Ectodermal cell (in vitro differentiated cells): ENCODE measurements at regions not wholly inside any gene's neighbourhood (a gene's known extent, or its start where the extent isn't known, plus 50 kb on each side); places are given as distances from the start of the nearest gene placed in this dataset.

Experiments
- H3K27ac ChIP-seq: 2 replicates; pipeline ENCODE4 v1.7.0; 2013; ENCODE audit warnings: mild to moderate bottlenecking, low read depth, low read length; ENCODE audit not compliant: insufficient read depth, poor library complexity, severe bottlenecking
- H3K27me3 ChIP-seq: 2 replicates; pipeline ENCODE4 v1.7.0; 2013; ENCODE audit warnings: mild to moderate bottlenecking, low read length; ENCODE audit not compliant: insufficient read depth, control insufficient read depth, poor library complexity, severe bottlenecking
- H3K36me3 ChIP-seq: one replicate; pipeline ENCODE4 v1.7.0; 2013; ENCODE audit warnings: low read length; ENCODE audit not compliant: control insufficient read depth, insufficient read depth
- H3K4me1 ChIP-seq: one replicate; pipeline ENCODE4 v1.7.0; 2013; ENCODE audit warnings: low read length; ENCODE audit not compliant: control insufficient read depth, insufficient read depth
- H3K4me3 ChIP-seq: 2 replicates; pipeline ENCODE4 v1.7.0; 2013; ENCODE audit warnings: low read depth, low read length, control low read depth; ENCODE audit not compliant: insufficient read depth
- H3K9me3 ChIP-seq: 2 replicates; pipeline ENCODE4 v1.7.0; 2013; ENCODE audit warnings: mild to moderate bottlenecking, low read length, moderate library complexity; ENCODE audit not compliant: control insufficient read depth
- WGBS, 2 experiments: methylation state at CpG; one replicate each; pipeline ENCODE4 v1.1.7; 2013; ENCODE audit warnings: missing lambda C conversion rate in 2 of 2; 5-methylcytosine and 5-hydroxymethylcytosine counted together

DNA sequence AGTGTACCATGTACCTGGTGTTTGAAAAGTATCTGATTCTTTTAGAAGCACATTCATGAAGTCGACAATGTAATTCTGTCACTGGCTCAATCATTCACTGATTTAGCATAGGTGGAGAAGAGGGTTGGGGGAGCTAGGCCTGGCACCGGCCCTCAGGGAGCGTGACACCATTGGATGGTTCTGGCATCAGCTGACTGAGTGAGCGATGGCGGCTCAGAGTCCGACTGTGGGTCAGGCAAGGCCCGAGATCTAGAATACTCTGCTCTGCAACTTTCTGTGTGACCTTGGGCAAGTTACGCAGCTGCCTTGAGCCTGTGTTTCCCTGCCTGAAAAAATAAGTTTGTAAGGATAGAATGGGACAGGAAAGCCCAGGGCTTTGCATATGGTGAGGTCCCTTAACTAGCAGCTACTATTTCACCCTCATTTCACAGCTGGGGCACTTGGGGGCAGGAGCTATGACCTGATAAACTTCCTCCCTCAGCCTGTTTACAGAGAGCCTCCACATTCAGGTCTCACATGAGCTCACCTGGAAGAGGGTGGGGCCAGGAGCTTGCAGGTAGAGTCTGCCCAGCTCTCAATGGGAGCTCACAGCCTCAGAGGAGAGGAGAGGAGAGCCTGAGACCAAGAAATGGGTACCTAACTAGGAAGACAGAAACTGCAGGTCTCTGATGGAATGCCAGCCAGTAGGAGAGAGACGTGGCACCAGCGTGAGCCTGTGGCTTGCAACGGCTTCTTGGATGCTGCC, 153.7 kb upstream of the TLE3 start:
- Histone ChIP-seq H3K4me3 (no peak overlapping the region), H3K9me3 (no peaks in the 10 kb centered on the region), H3K4me1 (peaks cover 20% of the 10 kb centered on the region), H3K27ac (no peak overlapping the region), H3K36me3 (no peaks in the 10 kb centered on the region), H3K27me3 (no peaks in the 10 kb centered on the region)
- WGBS, 2 experiments: 94 to 95% methylated on average over 11 of the region's 11 CpGs

DNA sequence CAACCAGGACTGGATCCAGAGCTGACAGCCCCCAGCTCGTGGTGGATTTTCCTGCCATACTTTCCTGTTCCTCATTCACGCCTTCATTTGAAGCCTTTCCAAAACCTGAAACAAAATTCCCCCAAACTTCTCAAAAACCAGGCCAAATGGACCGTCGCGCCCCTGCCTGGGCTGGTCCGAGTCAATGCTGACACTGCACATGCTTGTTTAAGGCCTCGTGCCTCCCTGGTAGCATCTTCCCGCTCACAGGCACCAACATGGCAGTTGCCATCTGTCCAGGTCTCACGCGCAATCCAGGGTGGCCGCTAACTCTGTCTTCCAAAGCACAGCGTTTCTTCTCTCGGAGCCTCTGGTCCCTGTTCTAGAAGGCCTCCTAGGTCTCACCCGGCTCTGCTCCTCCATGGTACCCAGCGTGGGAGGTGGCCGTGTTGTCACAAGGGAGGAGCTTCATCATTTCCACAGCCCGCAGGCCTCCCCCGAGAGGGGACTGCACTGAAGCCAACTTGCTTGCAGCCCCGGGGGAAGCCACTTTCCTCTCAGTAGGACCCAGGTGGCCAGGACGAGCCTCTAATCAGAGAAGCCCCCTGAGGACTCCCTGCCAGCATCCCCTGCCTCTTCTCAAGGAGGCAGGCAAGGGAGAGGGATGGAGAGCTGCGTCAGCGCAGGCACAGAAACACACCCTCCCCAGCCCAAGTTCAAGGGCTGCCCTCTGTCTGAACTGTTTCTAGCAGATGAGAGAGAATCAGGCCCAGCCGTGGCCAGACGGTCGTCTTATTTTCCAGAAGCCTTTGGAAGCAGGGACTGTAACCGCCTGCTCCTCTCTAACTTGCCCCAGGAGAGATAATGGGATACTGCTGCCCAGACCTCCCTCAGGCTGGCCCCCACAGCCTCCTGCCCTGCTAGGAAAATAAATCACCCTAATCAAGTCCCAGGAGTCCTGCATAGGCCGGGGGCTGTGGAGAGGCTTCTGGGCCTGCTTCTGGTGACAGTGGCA, 152.8 kb upstream of the TLE3 start:
- no peak overlapping the region for H3K27ac ChIP-seq
- no peaks in the 10 kb centered on the region for H3K36me3 ChIP-seq
- H3K4me3 ChIP-seq: no peak overlapping the region
- no peaks in the 10 kb centered on the region for H3K27me3 ChIP-seq
- no peaks in the 10 kb centered on the region for H3K9me3 ChIP-seq
- peaks cover 20% of the 10 kb centered on the region for H3K4me1 ChIP-seq
- 90% methylated on average over 27 of the region's 27 CpGs for WGBS, 2 experiments

DNA sequence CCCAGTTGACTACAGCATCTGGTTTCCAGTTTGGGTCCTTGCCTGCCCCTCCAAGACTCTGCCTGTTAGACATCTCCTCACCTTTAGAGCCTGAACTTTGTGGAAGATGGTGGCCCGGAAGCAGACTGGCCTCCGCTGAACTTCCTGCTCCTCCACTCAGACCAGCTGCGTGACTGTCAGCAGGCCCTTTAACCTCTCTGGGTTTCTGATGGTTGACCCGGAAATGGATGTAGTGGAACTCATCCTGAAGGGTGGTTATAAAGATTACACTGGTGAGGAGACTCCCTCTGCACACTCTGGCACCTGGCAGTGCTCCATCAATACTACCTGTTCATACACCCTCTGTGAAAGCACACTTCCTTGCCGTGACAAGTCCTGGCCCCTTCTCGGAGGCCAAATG, 151.9 kb upstream of the TLE3 start:
- Histone ChIP-seq H3K4me1 (peaks cover 18% of the 10 kb centered on the region), H3K4me3 (no peak overlapping the region), H3K27me3 (no peaks in the 10 kb centered on the region), H3K27ac (no peak overlapping the region), H3K9me3 (no peaks in the 10 kb centered on the region), H3K36me3 (no peaks in the 10 kb centered on the region)
- WGBS, 2 experiments: 91 to 92% methylated on average over 6 of the region's 6 CpGs

DNA sequence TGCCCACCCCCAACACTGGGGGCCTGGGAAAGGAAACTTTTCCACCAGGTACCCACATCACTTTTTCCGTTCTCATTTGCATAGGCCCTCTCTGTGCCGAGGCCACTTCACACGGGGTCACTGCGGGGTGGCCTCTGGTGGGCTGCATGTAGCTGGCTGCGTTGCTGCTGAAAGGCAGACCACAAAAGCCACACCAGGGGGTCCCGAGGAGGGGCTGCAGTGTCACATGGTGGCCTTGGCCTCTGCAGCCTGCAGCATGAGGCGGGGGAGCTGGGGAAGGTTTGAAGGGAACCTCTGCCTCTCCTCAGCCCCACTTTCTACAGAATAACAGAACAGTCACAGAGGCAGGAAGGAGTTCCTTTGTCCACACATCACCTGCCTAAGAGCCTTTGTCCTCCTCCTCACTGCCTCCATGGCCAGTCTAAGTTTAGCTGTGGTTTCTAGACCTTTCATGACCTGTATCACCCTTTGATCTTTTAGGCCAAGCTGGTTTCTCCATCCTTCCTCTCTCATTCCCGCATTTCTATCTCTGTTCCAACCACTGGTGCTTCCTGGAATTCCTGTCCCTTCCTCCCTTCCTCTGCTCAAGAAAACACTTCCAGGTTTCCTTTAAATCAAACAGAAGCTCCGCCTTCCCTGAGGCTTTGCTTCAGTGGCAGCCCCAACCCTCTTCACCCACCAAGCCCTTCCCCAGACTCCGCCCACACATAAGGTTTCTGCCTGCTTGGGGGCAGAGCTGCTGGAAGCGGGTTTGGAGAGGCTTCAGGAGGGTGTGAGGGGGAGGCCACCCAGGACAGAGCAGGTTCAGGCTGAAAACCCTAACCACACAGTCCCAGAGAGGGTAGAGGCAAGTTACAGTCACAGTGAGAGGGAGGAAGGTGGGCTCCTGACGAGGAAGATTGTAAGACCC, 150.7 kb upstream of the TLE3 start:
- 59 to 64% methylated on average over 12 of the region's 12 CpGs for WGBS, 2 experiments

DNA sequence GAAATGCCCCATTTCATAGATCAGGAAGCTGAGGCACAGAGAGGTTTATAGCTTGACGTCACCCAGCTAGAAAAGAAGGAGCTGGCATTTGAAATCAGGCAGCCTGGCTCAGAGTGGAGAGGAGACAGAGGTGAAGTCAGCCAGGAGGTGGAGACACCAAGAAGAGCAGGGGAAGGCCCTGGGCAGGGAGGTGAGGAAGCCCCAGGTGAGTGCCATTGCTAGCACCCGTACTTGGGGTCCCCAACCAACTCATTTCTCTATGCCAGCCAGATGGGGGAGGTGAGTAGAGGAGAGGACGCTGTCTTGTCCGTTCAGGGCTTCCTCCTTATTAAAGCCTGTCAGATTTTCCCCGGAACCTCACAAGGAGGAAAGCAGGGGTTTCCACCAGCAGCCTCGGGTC, 149.6 kb upstream of the TLE3 start:
- Histone ChIP-seq H3K27ac (no peak overlapping the region), H3K36me3 (no peaks in the 10 kb centered on the region), H3K9me3 (no peaks in the 10 kb centered on the region), H3K4me1 (peaks cover 25% of the 10 kb centered on the region), H3K27me3 (no peaks in the 10 kb centered on the region), H3K4me3 (no peak overlapping the region)
- WGBS, 2 experiments: 88 to 90% methylated on average over 6 of the region's 6 CpGs

More for the DNA sequence above, 150.7 kb upstream of the TLE3 start:
- Histone ChIP-seq H3K27ac (no peak overlapping the region), H3K9me3 (no peaks in the 10 kb centered on the region), H3K4me3 (no peak overlapping the region), H3K4me1 (peaks cover 18% of the 10 kb centered on the region), H3K36me3 (no peaks in the 10 kb centered on the region), H3K27me3 (no peaks in the 10 kb centered on the region)

DNA sequence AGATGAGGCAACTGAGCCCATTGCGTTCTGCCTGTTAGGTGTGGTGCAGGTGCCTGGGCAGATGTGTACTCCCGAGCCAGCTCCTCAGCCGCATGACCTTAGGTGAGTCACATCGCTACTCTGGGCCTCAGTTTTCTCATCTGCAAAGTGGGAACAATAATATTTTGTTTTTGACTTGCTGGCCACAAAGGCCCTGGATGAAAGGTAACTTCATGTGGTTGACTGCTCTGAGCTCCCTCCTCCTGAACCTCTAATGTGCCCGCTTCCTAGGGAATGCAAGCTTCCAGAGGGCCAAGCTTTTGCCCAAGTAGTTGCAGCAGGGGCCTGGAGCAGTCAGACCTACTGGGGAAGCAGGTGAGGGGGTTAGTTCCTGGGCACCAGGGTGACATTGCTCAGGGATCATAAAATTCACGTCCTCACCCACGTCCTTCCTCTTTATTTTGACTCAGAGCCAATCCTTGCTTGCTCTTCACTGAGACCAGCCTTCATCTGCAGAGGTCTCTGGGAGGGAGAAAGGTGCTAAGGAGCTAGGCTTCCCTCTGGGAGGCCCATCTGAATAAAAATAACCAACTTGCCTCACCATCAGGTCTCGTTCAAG, 149.0 kb upstream of the TLE3 start:
- Histone ChIP-seq H3K4me1 (peaks cover 25% of the 10 kb centered on the region), H3K9me3 (no peaks in the 10 kb centered on the region), H3K4me3 (no peak overlapping the region), H3K36me3 (no peaks in the 10 kb centered on the region), H3K27me3 (no peaks in the 10 kb centered on the region), H3K27ac (no peak overlapping the region)
- WGBS, 2 experiments: 90 to 91% methylated on average over 8 of the region's 8 CpGs

DNA sequence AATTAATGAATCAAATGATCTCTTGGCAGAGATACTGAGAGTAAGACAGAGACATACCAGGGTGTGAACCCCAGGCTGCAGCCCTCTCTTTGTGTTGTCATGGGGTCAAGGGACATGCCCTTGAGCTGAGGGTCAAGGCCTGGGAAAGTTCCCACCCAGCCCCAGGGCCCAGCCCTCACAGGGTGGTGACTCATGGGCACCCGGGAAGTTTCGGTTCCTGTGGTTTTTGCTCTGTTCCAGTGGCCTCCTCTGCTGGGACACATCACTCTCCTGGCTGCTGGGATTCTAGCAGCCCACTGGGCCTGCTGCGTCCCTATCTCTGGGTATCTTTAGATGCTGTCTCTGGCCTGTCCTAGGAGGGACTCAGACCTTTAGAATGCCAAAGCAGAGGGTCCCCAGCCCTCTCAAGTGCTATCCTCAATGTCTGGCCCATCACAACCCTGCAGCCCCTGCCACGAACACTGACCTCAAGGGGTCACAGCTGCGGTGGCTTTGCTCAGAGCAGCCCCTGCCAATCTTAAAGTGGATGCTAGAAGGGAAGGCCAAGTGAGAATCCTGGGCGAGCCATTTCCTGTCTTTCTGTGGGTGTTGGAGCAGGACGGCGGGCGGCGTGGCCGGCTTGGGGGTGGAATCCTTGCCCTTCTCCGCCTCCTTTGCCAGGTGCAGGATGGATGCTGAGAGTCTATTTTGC, 148.4 kb upstream of the TLE3 start:
- H3K36me3 ChIP-seq: no peaks in the 10 kb centered on the region
- no peaks in the 10 kb centered on the region for H3K9me3 ChIP-seq
- no peak overlapping the region for H3K27ac ChIP-seq
- H3K27me3 ChIP-seq: no peaks in the 10 kb centered on the region
- peaks cover 25% of the 10 kb centered on the region for H3K4me1 ChIP-seq
- H3K4me3 ChIP-seq: no peak overlapping the region
- WGBS, 2 experiments: 86 to 87% methylated on average over 12 of the region's 12 CpGs

DNA sequence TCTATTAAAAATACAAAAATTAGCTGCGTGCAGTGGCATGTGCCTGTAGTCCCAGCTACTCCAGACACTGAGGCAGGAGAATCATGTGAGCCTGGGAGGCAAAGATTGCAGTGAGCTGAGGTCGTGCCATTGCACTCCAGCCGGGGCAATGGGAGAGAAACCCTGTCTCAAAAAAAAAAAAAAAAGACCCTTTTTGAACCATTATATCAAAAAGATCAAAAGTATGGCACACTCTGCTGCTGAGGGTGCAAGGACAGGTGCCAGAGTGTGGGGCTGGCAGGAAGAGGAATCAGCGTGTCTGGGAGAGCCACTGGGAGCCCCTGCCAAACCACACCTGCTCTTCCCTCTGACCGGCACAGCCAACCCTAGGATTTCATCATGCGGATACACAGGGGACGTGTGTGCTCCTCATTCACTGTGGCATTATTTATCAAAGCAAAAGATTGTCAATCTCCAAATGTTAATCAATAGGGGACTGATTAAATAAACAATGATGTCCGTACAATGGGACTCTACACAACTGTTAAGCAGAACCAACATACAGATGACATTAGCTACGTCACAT, 147.3 kb upstream of the TLE3 start:
- H3K9me3 ChIP-seq: no peaks in the 10 kb centered on the region

More for the DNA sequence above, 147.3 kb upstream of the TLE3 start:
- Histone ChIP-seq H3K27me3 (no peaks in the 10 kb centered on the region), H3K36me3 (no peaks in the 10 kb centered on the region), H3K4me3 (no peak overlapping the region), H3K4me1 (peaks cover 25% of the 10 kb centered on the region), H3K27ac (no peak overlapping the region)
- 93 to 94% methylated on average over 9 of the region's 9 CpGs for WGBS, 2 experiments
